ENCODE measurements at regions not wholly inside any gene's neighbourhood (a gene's known extent, or its start where the extent isn't known, plus 50 kb on each side); places are given as distances from the start of the nearest gene placed in this dataset.

DNA sequence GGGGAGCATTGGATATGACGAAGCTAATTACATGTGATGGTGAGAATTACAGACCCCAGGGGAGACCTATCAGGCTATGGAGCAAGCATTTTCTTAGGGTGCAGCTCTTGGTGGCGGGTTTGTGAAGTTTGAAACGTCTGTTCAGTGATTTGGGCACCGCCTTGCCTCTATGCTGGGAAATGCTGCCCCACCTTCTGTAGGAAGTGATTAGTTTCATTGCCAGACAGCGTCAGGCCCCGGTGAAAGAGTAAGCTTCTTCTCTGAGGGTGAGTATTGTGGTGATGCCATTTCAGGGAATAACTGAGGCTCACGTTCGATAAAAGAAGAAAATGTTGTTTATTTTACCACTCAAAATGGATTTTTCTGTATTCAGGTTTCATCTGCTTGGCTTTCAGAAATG lies 186.2 kb upstream of the CDH2 start:
- DNase-seq (ENCODE audit: low spot score), result no peak
- in situ Hi-C loops (cut with MboI; ENCODE audit: low sequenced_read_pairs, unreplicated experiment), result no loop called here
- TF ChIP-seq, protein P1, sequence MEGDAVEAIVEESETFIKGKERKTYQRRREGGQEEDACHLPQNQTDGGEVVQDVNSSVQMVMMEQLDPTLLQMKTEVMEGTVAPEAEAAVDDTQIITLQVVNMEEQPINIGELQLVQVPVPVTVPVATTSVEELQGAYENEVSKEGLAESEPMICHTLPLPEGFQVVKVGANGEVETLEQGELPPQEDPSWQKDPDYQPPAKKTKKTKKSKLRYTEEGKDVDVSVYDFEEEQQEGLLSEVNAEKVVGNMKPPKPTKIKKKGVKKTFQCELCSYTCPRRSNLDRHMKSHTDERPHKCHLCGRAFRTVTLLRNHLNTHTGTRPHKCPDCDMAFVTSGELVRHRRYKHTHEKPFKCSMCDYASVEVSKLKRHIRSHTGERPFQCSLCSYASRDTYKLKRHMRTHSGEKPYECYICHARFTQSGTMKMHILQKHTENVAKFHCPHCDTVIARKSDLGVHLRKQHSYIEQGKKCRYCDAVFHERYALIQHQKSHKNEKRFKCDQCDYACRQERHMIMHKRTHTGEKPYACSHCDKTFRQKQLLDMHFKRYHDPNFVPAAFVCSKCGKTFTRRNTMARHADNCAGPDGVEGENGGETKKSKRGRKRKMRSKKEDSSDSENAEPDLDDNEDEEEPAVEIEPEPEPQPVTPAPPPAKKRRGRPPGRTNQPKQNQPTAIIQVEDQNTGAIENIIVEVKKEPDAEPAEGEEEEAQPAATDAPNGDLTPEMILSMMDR (IDR thresholded peaks at IDR 0.05; ENCODE audit: borderline replicate concordance, control extremely low read depth, extremely low read depth, insufficient read depth, missing control alignments), result no peak

DNA sequence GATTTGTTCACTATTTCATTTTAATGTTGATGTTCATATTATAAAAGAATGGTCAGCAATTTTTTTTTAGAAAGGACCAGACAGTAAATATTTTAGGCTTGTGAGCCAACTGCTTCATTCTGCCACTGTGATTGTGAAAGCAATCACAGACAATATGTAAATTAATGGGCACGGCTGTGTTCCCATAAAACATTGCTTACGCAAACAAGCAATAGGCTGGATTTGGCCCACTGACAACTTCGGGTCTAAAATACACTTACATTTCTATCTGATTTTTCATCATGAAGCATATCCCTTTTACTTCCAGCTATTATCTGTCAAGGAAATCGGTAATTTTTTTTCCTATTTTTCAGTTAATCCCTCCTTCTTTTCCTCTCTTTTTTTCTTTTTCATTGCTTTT lies 182.2 kb upstream of the CDH2 start:
- TF ChIP-seq, protein P1 (IDR thresholded peaks at IDR 0.05; ENCODE audit: borderline replicate concordance, control extremely low read depth, extremely low read depth, insufficient read depth, missing control alignments), result no peak
- no peak for DNase-seq (ENCODE audit: low spot score)
- in situ Hi-C loops (cut with MboI; ENCODE audit: low sequenced_read_pairs, unreplicated experiment), result no loop called here

DNA sequence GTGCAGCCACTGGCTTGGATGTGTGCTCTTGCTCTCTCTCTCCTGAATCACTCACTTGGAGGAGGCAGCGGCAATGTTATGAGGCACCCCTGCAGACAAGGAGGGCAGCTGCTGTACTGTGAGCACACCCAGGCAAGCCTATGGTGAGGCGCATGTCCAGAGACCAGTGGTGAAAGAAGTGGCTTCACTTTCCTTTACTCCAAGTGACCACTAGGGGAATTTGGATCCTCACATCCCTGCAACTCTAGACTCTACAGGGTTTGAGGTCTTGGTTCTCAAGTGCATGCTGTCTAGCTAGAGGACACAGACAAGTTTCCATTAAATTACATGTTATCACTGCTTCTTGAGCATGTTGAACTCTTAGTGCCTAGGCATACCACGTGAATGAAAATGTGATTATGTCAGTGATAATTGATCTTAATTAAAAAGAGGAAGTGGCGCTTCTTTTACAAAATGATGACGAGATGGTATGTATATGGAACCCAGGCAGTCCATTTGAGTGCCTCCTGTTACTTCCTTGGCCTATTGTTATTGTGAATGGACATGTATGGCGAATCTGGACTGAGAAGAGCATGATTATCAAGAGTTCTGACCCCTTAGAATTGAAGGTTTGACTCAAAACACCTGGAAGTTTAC lies 181.0 kb upstream of the CDH2 start:
- no peak for DNase-seq (ENCODE audit: low spot score)
- in situ Hi-C loops (cut with MboI; ENCODE audit: low sequenced_read_pairs, unreplicated experiment), result no loop called here
- TF ChIP-seq, protein P1 (IDR thresholded peaks at IDR 0.05; ENCODE audit: borderline replicate concordance, control extremely low read depth, extremely low read depth, insufficient read depth, missing control alignments), result no peak

DNA sequence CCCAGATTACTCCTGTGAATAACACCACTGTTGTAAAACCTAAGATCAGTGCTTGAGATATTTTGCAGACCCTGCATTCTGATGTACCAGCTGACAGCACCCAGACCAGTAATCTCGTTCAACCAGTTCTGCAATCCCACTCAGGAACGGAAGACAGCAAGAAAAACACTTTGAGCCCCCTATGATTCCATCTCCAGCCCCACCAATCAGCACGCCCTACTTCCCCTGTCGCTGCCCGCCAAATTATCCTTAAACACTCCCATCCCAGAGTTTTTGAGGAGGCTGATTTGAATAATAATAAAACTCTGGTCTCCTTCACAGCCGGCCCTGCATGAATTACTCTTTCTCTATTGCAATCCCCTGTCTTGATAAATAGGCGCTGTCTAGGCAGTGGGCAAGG lies 173.9 kb upstream of the CDH2 start:
- TF ChIP-seq, protein P1 (IDR thresholded peaks at IDR 0.05; ENCODE audit: borderline replicate concordance, control extremely low read depth, extremely low read depth, insufficient read depth, missing control alignments), result no peak
- DNase-seq (ENCODE audit: low spot score), result no peak
- in situ Hi-C loops (cut with MboI; ENCODE audit: low sequenced_read_pairs, unreplicated experiment), result no loop called here

DNA sequence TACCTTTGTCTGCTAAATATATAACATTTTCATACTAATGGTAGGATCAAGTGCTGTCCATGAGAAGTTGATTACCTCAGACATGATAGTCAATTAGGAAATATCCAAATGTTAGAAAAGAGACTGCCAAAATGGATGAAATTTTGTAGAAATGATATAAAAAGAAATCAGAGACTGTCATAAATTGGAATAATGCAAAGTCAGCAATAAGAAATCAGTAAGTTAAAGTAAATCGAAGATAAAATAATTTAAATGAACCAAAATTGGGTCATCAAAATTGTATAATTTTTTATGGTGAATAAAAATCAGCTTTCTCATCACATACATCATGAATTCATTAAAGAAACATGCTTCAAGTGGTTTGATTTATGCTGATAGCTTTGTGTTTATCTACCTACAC lies 165.3 kb upstream of the CDH2 start:
- in situ Hi-C loops (cut with MboI; ENCODE audit: low sequenced_read_pairs, unreplicated experiment), result no loop called here
- TF ChIP-seq, protein P1 (IDR thresholded peaks at IDR 0.05; ENCODE audit: borderline replicate concordance, control extremely low read depth, extremely low read depth, insufficient read depth, missing control alignments), result no peak
- no peak for DNase-seq (ENCODE audit: low spot score)

DNA sequence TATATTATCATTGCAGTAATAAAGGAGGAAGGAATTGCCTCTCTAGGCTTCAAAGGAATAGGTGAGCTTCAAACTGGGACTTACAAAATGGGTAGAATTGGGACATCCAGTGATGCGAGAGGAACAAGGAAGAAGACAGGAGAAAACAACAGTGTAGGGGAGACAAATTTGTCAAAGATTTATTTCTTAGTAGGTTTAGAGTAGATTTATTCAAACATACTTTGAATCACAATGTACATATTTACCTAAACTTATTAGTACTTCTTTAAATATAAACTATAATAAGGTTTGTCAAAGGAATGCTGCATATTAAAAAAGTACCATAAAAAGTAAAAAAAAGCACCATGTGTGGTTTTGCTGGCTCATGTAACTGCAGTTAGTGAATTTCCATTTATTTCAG lies 161.4 kb upstream of the CDH2 start:
- TF ChIP-seq, protein P1 (IDR thresholded peaks at IDR 0.05; ENCODE audit: borderline replicate concordance, control extremely low read depth, extremely low read depth, insufficient read depth, missing control alignments), result no peak
- DNase-seq (ENCODE audit: low spot score), result no peak
- in situ Hi-C loops (cut with MboI; ENCODE audit: low sequenced_read_pairs, unreplicated experiment), result no loop called here
